KMS-11 (cell line): ENCODE measurements at regions not wholly inside any gene's neighbourhood (a gene's known extent, or its start where the extent isn't known, plus 50 kb on each side); places are given as distances from the start of the nearest gene placed in this dataset.

Experiments used
- H2AFZ ChIP-seq: fragments of 200-600 bp; sonication (generic); 2 replicates; pipeline ENCODE4 v1.6.1; 2016; ENCODE audit warnings: antibody characterized with exemption, mixed run types, low read depth
- H3K27ac ChIP-seq: fragments of 200-600 bp; sonication (generic); 2 replicates; pipeline ENCODE4 v1.6.1; 2016; ENCODE audit warnings: mild to moderate bottlenecking, mixed run types
- H3K27me3 ChIP-seq: fragments of 200-600 bp; sonication (generic); 2 replicates; pipeline ENCODE4 v1.6.1; 2017; ENCODE audit warnings: mild to moderate bottlenecking, low read depth, mixed run types, moderate library complexity; ENCODE audit not compliant: insufficient read depth
- H3K36me3 ChIP-seq: fragments of 200-600 bp; sonication (generic); 2 replicates; pipeline ENCODE4 v1.6.1; 2017; ENCODE audit warnings: mild to moderate bottlenecking, mixed run types; ENCODE audit not compliant: insufficient read depth
- H3K4me1 ChIP-seq: fragments of 200-600 bp; sonication (generic); 2 replicates; pipeline ENCODE4 v1.6.1; 2016; ENCODE audit warnings: mild to moderate bottlenecking, low read depth, mixed run types; ENCODE audit not compliant: poor library complexity, severe bottlenecking
- H3K4me2 ChIP-seq: fragments of 200-600 bp; sonication (generic); 2 replicates; pipeline ENCODE4 v1.7.0; 2016; ENCODE audit warnings: mild to moderate bottlenecking, mixed run types
- H3K4me3 ChIP-seq: fragments of 200-600 bp; sonication (generic); IDR thresholded peaks from 2 replicates; pipeline ENCODE4 v1.6.1; 2017; ENCODE audit warnings: low read depth, low read length, mixed read lengths; ENCODE audit not compliant: insufficient read depth
- H3K79me2 ChIP-seq: fragments of 200-600 bp; sonication (generic); 2 replicates; pipeline ENCODE4 v1.6.1; 2016; ENCODE audit warnings: low read depth, mixed run types; ENCODE audit not compliant: insufficient read depth
- H3K9ac ChIP-seq: fragments of 200-600 bp; sonication (generic); 2 replicates; pipeline ENCODE4 v1.6.1; 2016; ENCODE audit warnings: mild to moderate bottlenecking, mixed run types
- H4K20me1 ChIP-seq: fragments of 200-600 bp; sonication (generic); 2 replicates; pipeline ENCODE4 v1.6.1; 2016; ENCODE audit warnings: mild to moderate bottlenecking, mixed run types; ENCODE audit not compliant: insufficient read depth
- TF ChIP-seq, protein P1 (sequence below): fragments of 200-600 bp; sonication (generic); conservative IDR thresholded peaks from 2 replicates; pipeline ENCODE4 v1.6.1; 2017; ENCODE audit warnings: low read depth, mild to moderate bottlenecking, antibody characterized with exemption, low read length, moderate library complexity, mixed read lengths

DNA sequence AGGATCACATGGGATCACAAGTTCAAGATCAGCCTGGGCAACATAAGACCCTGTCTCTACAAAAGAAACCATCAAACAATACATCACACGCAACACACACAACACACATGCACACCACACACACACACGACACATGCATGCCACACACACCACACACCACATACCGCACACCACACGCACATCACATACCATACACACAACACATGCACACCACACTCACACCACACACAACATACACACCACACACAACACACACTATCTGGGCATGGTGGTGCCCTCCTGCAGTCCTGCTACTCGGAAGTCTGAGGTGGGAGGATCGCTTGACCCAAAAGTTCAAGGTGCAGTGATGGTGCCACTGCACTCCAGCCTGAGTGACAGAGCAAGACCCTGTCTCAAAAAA lies 198.3 kb downstream of the USP12 start:
- no peaks in the 10 kb centered on the region for H3K36me3 ChIP-seq
- no peaks in the 10 kb centered on the region for H4K20me1 ChIP-seq
- no peaks in the 10 kb centered on the region for H3K27me3 ChIP-seq
- no peak overlapping the region for H3K4me3 ChIP-seq
- no peak overlapping the region for H2AFZ ChIP-seq
- TF ChIP-seq, protein P1, sequence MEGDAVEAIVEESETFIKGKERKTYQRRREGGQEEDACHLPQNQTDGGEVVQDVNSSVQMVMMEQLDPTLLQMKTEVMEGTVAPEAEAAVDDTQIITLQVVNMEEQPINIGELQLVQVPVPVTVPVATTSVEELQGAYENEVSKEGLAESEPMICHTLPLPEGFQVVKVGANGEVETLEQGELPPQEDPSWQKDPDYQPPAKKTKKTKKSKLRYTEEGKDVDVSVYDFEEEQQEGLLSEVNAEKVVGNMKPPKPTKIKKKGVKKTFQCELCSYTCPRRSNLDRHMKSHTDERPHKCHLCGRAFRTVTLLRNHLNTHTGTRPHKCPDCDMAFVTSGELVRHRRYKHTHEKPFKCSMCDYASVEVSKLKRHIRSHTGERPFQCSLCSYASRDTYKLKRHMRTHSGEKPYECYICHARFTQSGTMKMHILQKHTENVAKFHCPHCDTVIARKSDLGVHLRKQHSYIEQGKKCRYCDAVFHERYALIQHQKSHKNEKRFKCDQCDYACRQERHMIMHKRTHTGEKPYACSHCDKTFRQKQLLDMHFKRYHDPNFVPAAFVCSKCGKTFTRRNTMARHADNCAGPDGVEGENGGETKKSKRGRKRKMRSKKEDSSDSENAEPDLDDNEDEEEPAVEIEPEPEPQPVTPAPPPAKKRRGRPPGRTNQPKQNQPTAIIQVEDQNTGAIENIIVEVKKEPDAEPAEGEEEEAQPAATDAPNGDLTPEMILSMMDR: no peak
- no peaks in the 10 kb centered on the region for H3K4me1 ChIP-seq
- H3K9ac ChIP-seq: no peak overlapping the region
- no peak overlapping the region for H3K27ac ChIP-seq
- no peak overlapping the region for H3K4me2 ChIP-seq
- no peaks in the 10 kb centered on the region for H3K79me2 ChIP-seq

DNA sequence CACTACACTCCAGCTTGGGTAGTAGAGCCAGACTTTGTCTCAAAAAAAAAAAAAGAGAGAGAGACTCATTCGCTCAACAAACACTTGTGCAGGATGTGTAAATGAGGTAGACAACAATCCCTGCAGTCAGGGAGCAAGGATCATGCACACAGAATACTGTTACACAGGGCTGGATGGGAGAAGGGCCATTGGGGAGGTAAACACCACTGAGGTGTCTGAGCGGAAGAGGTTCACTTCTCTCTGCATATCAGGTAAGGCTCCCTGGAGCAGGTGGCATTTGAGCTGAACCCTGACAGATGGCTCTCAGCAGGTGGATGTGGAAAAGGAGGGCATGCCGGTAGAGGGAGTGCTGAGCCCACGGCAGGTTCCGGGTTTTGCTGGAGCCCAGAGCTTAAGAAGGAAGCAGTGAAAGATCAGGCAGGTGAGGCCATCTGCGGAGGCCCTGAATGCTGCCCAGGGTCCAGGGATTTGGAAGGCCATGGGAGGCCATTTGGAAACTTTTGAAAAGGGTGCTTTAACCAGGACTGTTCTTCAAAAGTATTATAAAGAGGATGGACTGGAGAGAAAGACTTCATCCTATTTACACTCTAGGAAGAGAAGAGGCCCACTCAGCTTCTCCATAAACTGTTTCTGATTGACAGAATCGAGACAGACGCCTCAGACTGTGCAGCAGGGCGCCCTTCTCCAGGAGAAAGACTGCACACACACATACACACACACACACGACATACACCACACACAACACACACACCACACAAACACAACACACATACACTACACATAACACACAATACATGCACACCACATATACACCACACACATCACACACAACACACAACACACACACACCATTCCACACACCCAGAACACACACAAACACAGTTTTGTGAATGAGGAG lies 199.4 kb downstream of the USP12 start:
- Histone ChIP-seq H3K4me3 (no peak overlapping the region), H3K9ac (no peak overlapping the region), H3K36me3 (no peaks in the 10 kb centered on the region), H4K20me1 (no peaks in the 10 kb centered on the region), H3K4me2 (no peak overlapping the region), H2AFZ (no peak overlapping the region), H3K79me2 (no peaks in the 10 kb centered on the region), H3K4me1 (no peaks in the 10 kb centered on the region), H3K27me3 (no peaks in the 10 kb centered on the region), H3K27ac (no peak overlapping the region)
- TF ChIP-seq, protein P1: peak; percentile 28; the same call in 1 of the 2 replicates

DNA sequence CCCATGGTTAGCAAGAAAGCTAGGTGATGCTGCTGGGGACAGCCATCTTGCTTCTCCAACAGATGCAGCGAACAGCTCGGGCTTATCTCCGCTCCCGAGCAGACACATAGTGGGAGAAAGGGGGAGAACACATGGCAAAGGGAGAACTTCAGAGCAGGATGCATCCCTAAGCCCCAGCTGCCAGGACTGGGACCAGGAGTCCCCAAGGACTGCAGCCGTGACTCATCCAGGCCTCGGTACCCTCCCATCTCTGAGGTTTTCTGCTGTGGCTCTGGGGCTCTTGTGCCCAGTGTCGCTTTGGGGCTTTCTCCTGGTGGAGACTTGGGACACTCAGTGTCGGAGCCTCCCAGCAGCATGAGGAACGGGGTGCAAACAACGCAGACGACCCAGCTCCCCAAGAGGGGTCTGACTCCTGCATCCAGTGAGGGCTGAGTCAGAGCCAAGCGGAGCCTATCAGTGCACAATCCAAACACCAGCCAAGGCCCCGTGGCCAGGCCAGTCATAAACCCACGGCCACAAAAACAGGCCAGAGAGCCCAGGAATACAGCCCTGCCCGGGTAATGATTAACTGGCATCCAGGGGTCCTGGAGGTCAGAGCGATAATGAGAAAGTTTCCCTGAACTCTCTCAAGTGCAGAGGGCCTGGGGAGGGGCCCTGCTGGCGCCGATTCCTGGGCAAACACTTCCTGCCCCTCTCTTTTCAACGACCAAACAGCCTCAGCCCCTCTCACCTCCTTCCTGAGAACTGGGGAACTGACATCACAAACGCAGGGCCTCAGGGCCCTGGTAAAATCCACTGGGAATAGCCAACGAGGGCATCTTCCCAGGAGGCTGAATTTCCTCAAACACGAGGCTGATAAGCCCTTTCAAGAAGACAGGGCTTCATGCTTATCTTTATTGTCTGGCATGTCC lies 202.9 kb downstream of the USP12 start:
- no peak overlapping the region for H2AFZ ChIP-seq
- H3K27me3 ChIP-seq: no peaks in the 10 kb centered on the region
- H3K4me3 ChIP-seq: no peak overlapping the region
- H3K36me3 ChIP-seq: no peaks in the 10 kb centered on the region
- H4K20me1 ChIP-seq: no peaks in the 10 kb centered on the region
- no peak overlapping the region for H3K4me2 ChIP-seq
- H3K27ac ChIP-seq: no peak overlapping the region
- H3K79me2 ChIP-seq: no peaks in the 10 kb centered on the region
- no peaks in the 10 kb centered on the region for H3K4me1 ChIP-seq
- TF ChIP-seq, protein P1: no peak
- H3K9ac ChIP-seq: no peak overlapping the region

DNA sequence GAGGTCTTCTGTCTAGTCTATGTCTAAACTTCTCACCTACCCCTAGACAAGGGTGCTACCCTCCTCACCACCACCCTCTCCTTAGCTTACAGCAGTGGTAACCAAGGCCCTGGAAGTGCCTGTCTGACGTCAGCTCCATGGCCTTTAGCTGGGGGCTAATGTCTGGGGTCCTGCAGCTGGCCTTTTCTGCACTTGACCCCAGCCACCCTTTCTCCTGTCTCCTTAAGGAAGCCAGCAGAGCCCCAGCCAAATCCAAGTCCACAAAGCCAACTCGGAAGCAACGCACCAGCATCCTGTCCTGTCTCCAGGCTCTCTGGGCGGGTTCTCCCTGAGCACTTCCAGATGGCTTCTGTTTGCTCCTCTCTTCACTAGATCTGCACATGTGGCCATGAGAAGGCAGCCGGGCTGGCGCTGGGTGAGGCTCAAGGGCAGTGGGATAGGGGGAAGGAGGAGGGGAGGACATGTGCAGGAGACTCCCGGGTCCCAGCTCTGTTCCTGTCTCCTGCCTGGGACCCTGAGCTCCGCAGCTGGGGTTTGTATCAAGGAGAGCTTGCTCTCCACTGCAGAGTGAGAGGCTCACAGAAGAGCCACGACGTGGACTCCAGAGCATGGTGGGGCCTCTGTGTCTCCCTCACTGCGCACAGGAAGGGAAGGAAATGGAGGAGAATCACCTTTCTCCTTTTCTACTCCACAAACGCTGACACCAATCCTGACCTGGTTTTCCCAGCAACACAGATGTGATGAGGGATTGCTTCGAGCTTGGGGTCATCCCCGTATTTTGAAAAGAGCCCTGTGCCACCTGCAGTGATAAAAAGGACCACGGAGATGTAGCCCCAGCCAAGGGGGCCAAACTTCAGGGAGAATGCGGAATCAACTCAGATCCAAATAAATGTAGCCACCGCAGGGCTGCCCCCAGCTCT lies 204.2 kb downstream of the USP12 start:
- no peaks in the 10 kb centered on the region for H3K36me3 ChIP-seq
- H3K4me2 ChIP-seq: no peak overlapping the region
- H4K20me1 ChIP-seq: no peaks in the 10 kb centered on the region
- TF ChIP-seq, protein P1: no peak
- no peak overlapping the region for H3K9ac ChIP-seq
- no peaks in the 10 kb centered on the region for H3K79me2 ChIP-seq
- H3K27ac ChIP-seq: no peak overlapping the region
- no peaks in the 10 kb centered on the region for H3K27me3 ChIP-seq
- no peak overlapping the region for H3K4me3 ChIP-seq
- no peak overlapping the region for H2AFZ ChIP-seq
- H3K4me1 ChIP-seq: no peaks in the 10 kb centered on the region
